Hepatocyte (in vitro differentiated cells): ENCODE measurements at regions not wholly inside any gene's neighbourhood (a gene's known extent, or its start where the extent isn't known, plus 50 kb on each side); places are given as distances from the start of the nearest gene placed in this dataset.
"Not testable (repeated sequence)": the region's sequence is repeated elsewhere in the genome, so short reads cannot be mapped to it uniquely, and the experiment has no call there.

ENCODE experiments used
- DNase-seq: peaks from one replicate; pipeline ENCODE4 v3.0.0-alpha.2; 2016; ENCODE audit warnings: low spot score
- H2AFZ ChIP-seq: fragments of 200-600 bp; sonication (generic); 2 replicates; pipeline ENCODE4 v1.6.0; 2016; ENCODE audit warnings: antibody characterized with exemption, mild to moderate bottlenecking
- H3K27ac ChIP-seq: fragments of 200-600 bp; sonication (generic); 2 replicates; pipeline ENCODE4 v1.5.1; 2016; ENCODE audit warnings: mild to moderate bottlenecking
- H3K27me3 ChIP-seq: fragments of 200-600 bp; sonication (generic); 2 replicates; pipeline ENCODE4 v1.6.1; 2016
- H3K36me3 ChIP-seq: fragments of 200-600 bp; sonication (generic); replicated peaks from 2 replicates; pipeline ENCODE4 v1.5.1; 2016; ENCODE audit warnings: low read depth; ENCODE audit not compliant: insufficient read depth
- H3K4me1 ChIP-seq: fragments of 200-600 bp; sonication (generic); 2 replicates; pipeline ENCODE4 v1.5.1; 2016; ENCODE audit warnings: mild to moderate bottlenecking, moderate library complexity; ENCODE audit not compliant: insufficient read depth
- H3K4me2 ChIP-seq: fragments of 200-600 bp; sonication (generic); 2 replicates; pipeline ENCODE4 v1.6.0; 2016
- H3K4me3 ChIP-seq: fragments of 200-600 bp; sonication (generic); 2 replicates; pipeline ENCODE4 v1.5.1; 2016; ENCODE audit warnings: mild to moderate bottlenecking
- H3K79me2 ChIP-seq: fragments of 200-600 bp; sonication (generic); 2 replicates; pipeline ENCODE4 v1.6.0; 2017; ENCODE audit warnings: mild to moderate bottlenecking
- H3K9me2 ChIP-seq: fragments of 200-600 bp; sonication (generic); replicated peaks from 2 replicates; pipeline ENCODE4 v1.6.0; 2017; ENCODE audit warnings: mild to moderate bottlenecking; ENCODE audit not compliant: insufficient read depth
- H3K9me3 ChIP-seq: fragments of 200-600 bp; sonication (generic); 2 replicates; pipeline ENCODE4 v1.5.1; 2016; ENCODE audit warnings: low read depth, mild to moderate bottlenecking
- H4K20me1 ChIP-seq: fragments of 200-600 bp; sonication (generic); 2 replicates; pipeline ENCODE4 v1.6.0; 2016; ENCODE audit warnings: mild to moderate bottlenecking; ENCODE audit not compliant: insufficient read depth, poor library complexity, severe bottlenecking
- EZH2 ChIP-seq: fragments of 200-600 bp; sonication (generic); IDR thresholded peaks from 2 replicates; pipeline ENCODE4 v1.6.1; 2016; ENCODE audit warnings: antibody characterized with exemption, mild to moderate bottlenecking, borderline replicate concordance
- EZH2phosphoT487 ChIP-seq: fragments of 200-600 bp; sonication (generic); IDR thresholded peaks from one replicate; pipeline ENCODE4 v1.6.1; 2018; ENCODE audit warnings: antibody characterized with exemption, mild to moderate bottlenecking, low read depth, moderate library complexity; ENCODE audit not compliant: unreplicated experiment, severe bottlenecking
- WGBS: methylation state at CpG from one replicate; pipeline ENCODE4 v1.1.6; 2016; ENCODE audit warnings: low lambda C conversion rate; ENCODE audit errors: missing lambda C conversion rate; 5-methylcytosine and 5-hydroxymethylcytosine counted together
- TF ChIP-seq, protein P1 (sequence below): fragments of 200-600 bp; sonication (generic); IDR thresholded peaks from 2 replicates; pipeline ENCODE4 v1.5.1; 2016; ENCODE audit warnings: antibody characterized with exemption, mild to moderate bottlenecking; ENCODE audit not compliant: poor library complexity

DNA sequence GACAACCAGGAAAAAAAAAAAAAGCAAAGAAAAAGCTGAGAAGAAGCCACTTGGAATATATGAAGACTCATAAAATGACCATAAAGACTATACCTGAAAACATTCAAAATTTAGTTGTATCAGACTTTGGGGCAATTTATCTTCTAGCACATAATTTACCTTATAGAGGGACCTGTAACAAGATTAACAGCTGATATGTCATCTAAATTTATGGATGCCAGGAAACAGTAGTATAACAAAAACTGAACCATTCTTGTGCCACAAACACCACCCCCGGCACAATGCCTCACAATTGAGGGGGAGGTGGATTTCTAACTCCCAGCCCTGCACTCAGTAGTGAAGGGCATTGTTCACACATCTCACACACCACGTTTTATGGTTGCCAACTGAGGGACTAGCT lies 1352.0 kb downstream of the BRINP3 start:
- 68% methylated on average over 2 of the region's 2 CpGs for WGBS
- no peaks in the 10 kb centered on the region for H3K79me2 ChIP-seq
- no peak overlapping the region for H2AFZ ChIP-seq
- H3K9me2 ChIP-seq = no peaks in the 10 kb centered on the region
- H3K9me3 ChIP-seq = no peaks in the 10 kb centered on the region
- no peak overlapping the region for H3K4me2 ChIP-seq
- no peak overlapping the region for H3K4me3 ChIP-seq
- no peaks in the 10 kb centered on the region for H3K27me3 ChIP-seq
- TF ChIP-seq, protein P1, sequence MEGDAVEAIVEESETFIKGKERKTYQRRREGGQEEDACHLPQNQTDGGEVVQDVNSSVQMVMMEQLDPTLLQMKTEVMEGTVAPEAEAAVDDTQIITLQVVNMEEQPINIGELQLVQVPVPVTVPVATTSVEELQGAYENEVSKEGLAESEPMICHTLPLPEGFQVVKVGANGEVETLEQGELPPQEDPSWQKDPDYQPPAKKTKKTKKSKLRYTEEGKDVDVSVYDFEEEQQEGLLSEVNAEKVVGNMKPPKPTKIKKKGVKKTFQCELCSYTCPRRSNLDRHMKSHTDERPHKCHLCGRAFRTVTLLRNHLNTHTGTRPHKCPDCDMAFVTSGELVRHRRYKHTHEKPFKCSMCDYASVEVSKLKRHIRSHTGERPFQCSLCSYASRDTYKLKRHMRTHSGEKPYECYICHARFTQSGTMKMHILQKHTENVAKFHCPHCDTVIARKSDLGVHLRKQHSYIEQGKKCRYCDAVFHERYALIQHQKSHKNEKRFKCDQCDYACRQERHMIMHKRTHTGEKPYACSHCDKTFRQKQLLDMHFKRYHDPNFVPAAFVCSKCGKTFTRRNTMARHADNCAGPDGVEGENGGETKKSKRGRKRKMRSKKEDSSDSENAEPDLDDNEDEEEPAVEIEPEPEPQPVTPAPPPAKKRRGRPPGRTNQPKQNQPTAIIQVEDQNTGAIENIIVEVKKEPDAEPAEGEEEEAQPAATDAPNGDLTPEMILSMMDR = no peak
- TF ChIP-seq EZH2phosphoT487 = no peak
- no peak for TF ChIP-seq EZH2
- DNase-seq = no peak
- no peaks in the 10 kb centered on the region for H4K20me1 ChIP-seq
- no peak overlapping the region for H3K27ac ChIP-seq
- no peaks in the 10 kb centered on the region for H3K4me1 ChIP-seq
- no peaks in the 10 kb centered on the region for H3K36me3 ChIP-seq

DNA sequence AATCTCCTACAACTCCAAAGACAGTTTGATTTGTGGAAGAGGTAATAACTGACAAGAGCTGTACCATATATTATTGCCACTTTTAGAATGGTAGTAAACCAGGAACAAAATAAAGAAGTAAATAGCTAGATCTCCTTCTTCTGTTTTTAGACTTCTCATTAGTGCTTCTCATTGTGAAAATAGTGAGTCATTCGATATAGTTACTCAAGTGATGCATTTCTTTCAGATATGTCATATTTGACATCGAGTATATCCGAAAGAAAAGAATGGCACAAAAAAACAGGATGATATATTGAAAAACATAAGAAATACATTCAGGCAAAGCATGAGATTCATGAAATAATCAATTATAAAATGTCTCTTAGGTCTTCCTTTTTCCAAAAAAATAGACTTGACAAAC lies 1346.1 kb downstream of the BRINP3 start:
- TF ChIP-seq EZH2phosphoT487 (no peak), EZH2 (no peak)
- TF ChIP-seq, protein P1 = no peak
- Histone ChIP-seq H3K4me1 (no peaks in the 10 kb centered on the region), H3K36me3 (no peaks in the 10 kb centered on the region), H3K4me3 (no peak overlapping the region), H4K20me1 (no peaks in the 10 kb centered on the region), H3K79me2 (no peaks in the 10 kb centered on the region), H3K9me2 (no peaks in the 10 kb centered on the region), H3K4me2 (no peak overlapping the region), H2AFZ (no peak overlapping the region), H3K27me3 (no peaks in the 10 kb centered on the region), H3K27ac (no peak overlapping the region), H3K9me3 (no peaks in the 10 kb centered on the region)
- no peak for DNase-seq
- WGBS = 88% methylated on average over 3 of the region's 3 CpGs

DNA sequence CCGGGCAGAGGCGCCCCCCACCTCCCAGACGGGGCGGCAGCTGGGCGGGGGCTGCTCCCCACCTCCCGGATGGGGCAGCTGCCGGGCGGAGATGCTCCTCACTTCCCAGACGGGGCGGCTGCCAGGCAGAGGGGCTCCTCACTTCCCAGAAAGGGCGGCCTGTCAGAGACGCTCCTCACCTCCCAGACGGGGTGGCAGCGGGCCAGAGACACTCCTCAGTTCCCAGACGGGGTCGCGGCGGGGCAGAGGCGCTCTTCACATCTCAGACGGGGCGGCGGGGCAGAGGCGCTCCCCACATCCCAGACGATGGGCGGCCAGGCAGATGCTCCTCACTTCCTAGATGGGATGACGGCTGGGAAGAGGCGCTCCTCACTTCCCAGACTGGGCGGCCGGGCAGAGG lies 1337.9 kb downstream of the BRINP3 start:
- H2AFZ ChIP-seq, H3K4me1 ChIP-seq, DNase-seq, H3K27ac ChIP-seq, H3K4me2 ChIP-seq, H3K4me3 ChIP-seq, H3K79me2 ChIP-seq, H3K9me3 ChIP-seq, H3K9me2 ChIP-seq, H3K36me3 ChIP-seq, H4K20me1 ChIP-seq, H3K27me3 ChIP-seq: not testable (repeated sequence)
- 94% methylated on average over 17 of the region's 29 CpGs for WGBS

DNA sequence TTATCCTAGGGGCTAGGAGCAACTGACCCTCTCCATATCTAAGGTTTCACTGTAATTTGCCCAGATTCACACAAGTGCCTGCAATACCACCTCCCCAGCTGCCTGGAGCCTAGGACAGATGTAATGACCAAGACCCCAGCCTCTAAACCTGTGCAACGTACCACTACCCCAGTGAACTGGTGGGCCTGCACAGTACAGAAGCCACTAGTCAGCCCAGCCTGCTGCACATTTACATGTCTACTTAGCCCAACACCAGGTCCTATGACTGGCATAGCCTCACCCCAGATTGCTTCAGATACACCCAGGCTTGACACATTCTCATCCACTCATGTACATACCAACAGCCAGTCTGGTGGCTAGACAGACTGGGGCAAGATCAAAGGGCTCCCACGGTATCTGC lies 1336.6 kb downstream of the BRINP3 start:
- no peak for TF ChIP-seq EZH2phosphoT487
- no peak for TF ChIP-seq EZH2
- TF ChIP-seq, protein P1 = no peak
- H3K27ac ChIP-seq = no peak overlapping the region
- no peaks in the 10 kb centered on the region for H3K9me3 ChIP-seq
- no peak for DNase-seq
- H3K4me3 ChIP-seq = no peak overlapping the region
- no peaks in the 10 kb centered on the region for H3K79me2 ChIP-seq
- H3K9me2 ChIP-seq = no peaks in the 10 kb centered on the region
- no peaks in the 10 kb centered on the region for H4K20me1 ChIP-seq
- no peaks in the 10 kb centered on the region for H3K4me1 ChIP-seq
- H3K27me3 ChIP-seq = no peaks in the 10 kb centered on the region
- WGBS = 75% methylated on average over 2 of the region's 2 CpGs
- no peak overlapping the region for H2AFZ ChIP-seq
- H3K4me2 ChIP-seq = no peak overlapping the region
- H3K36me3 ChIP-seq = no peaks in the 10 kb centered on the region
